ENCODE measurements at regions not wholly inside any gene's neighbourhood (a gene's known extent, or its start where the extent isn't known, plus 50 kb on each side); places are given as distances from the start of the nearest gene placed in this dataset.

- DNase-seq = no peak
- Mint-ChIP-seq H3K9me3 (peaks cover 0 to 4% (median 0%) of the 10 kb centered on the region in 7 donors), H3K27ac (no peak overlapping the region), H3K27me3 (ENCODE audit: low read depth in 3 of 3) (peaks cover 0 to 9% (median 0%) of the 10 kb centered on the region in 3 donors), H3K4me1 (peaks cover 4% of the 10 kb centered on the region), H3K4me3 (no peak overlapping the region), H3K36me3 (no peaks in the 10 kb centered on the region)
- Histone ChIP-seq H3K4me1 (ENCODE audit: control insufficient read depth in 1 of 2, insufficient read depth in 2 of 2, low read length in 2 of 2) (peaks cover 0 to 6% of the 10 kb centered on the region in 2 donors), H3K4me3 (replicated peaks in 1 of 3; ENCODE audit: low read depth in 2 of 3, low read length in 3 of 3) (no peak overlapping the region), H4K20me1 (ENCODE audit: insufficient read depth, low read length) (no peaks in the 10 kb centered on the region), H3K9me3 (replicated peaks in 1 of 2; ENCODE audit: control insufficient read depth in 1 of 2, insufficient read depth in 1 of 2, low read length in 2 of 2) (no peaks in the 10 kb centered on the region), H3K4me2 (replicated peaks; ENCODE audit: extremely low read depth, low read length, poor library complexity, severe bottlenecking) (no peak overlapping the region), H3K9ac (ENCODE audit: insufficient read depth, low read length, poor library complexity, severe bottlenecking) (no peak overlapping the region), H3K36me3 (replicated peaks in 1 of 2; ENCODE audit: control insufficient read depth in 1 of 2, insufficient read depth in 2 of 2, low read length in 2 of 2) (no peaks in the 10 kb centered on the region), H3K27ac (ENCODE audit: low read depth in 1 of 2, low read length in 2 of 2) (no peak overlapping the region), H2AFZ (ENCODE audit: insufficient read depth, low read depth, low read length, poor library complexity, severe bottlenecking) (no peak overlapping the region), H3K27me3 (ENCODE audit: control insufficient read depth in 2 of 2, insufficient read depth in 2 of 2, low read length in 2 of 2) (no peaks in the 10 kb centered on the region), H3K79me2 (ENCODE audit: insufficient read depth, low read length) (no peaks in the 10 kb centered on the region)
- TF ChIP-seq CTCF (IDR thresholded peaks at IDR 0.05) = no peak
- no CpG with 5 or more reads among the region's 2 CpGs for WGBS (ENCODE audit: insufficient coverage)
- intact Hi-C loops (cut with micrococcal nuclease) = no loop called here
Measured at GRCh38 chrX:43564953-43565352, 91.1 kb upstream of the MAOA start.

GRCh38 chrX:43566170-43566569, 89.9 kb upstream of the MAOA start:
- Mint-ChIP-seq H3K36me3 (no peaks in the 10 kb centered on the region), H3K9me3 (peaks cover 0 to 4% (median 0%) of the 10 kb centered on the region in 7 donors), H3K27me3 (ENCODE audit: low read depth in 3 of 3) (peaks cover 0 to 7% (median 0%) of the 10 kb centered on the region in 3 donors), H3K4me1 (peaks cover 4% of the 10 kb centered on the region), H3K4me3 (no peak overlapping the region), H3K27ac (no peak overlapping the region)
- no peak overlapping the region for H2AFZ ChIP-seq (ENCODE audit: insufficient read depth, low read depth, low read length, poor library complexity, severe bottlenecking)
- no peak overlapping the region for H3K4me3 ChIP-seq (replicated peaks in 1 of 3; ENCODE audit: low read depth in 2 of 3, low read length in 3 of 3)
- H3K9ac ChIP-seq (ENCODE audit: insufficient read depth, low read length, poor library complexity, severe bottlenecking) = no peak overlapping the region
- no peaks in the 10 kb centered on the region for H3K9me3 ChIP-seq (replicated peaks in 1 of 2; ENCODE audit: control insufficient read depth in 1 of 2, insufficient read depth in 1 of 2, low read length in 2 of 2)
- no peak overlapping the region for H3K4me2 ChIP-seq (replicated peaks; ENCODE audit: extremely low read depth, low read length, poor library complexity, severe bottlenecking)
- no peaks in the 10 kb centered on the region for H3K36me3 ChIP-seq (replicated peaks in 1 of 2; ENCODE audit: control insufficient read depth in 1 of 2, insufficient read depth in 2 of 2, low read length in 2 of 2)
- H3K27ac ChIP-seq (ENCODE audit: low read depth in 1 of 2, low read length in 2 of 2) = no peak overlapping the region
- TF ChIP-seq CTCF (IDR thresholded peaks at IDR 0.05) = no peak
- no peaks in the 10 kb centered on the region for H4K20me1 ChIP-seq (ENCODE audit: insufficient read depth, low read length)
- H3K27me3 ChIP-seq (ENCODE audit: control insufficient read depth in 2 of 2, insufficient read depth in 2 of 2, low read length in 2 of 2) = no peaks in the 10 kb centered on the region
- intact Hi-C loops (cut with micrococcal nuclease) = no loop called here
- H3K4me1 ChIP-seq (ENCODE audit: control insufficient read depth in 1 of 2, insufficient read depth in 2 of 2, low read length in 2 of 2) = peaks cover 0 to 6% of the 10 kb centered on the region in 2 donors
- no peaks in the 10 kb centered on the region for H3K79me2 ChIP-seq (ENCODE audit: insufficient read depth, low read length)
- no peak for DNase-seq
